ENCODE measurements at regions not wholly inside any gene's neighbourhood (a gene's known extent, or its start where the extent isn't known, plus 50 kb on each side); places are given as distances from the start of the nearest gene placed in this dataset.

DNA sequence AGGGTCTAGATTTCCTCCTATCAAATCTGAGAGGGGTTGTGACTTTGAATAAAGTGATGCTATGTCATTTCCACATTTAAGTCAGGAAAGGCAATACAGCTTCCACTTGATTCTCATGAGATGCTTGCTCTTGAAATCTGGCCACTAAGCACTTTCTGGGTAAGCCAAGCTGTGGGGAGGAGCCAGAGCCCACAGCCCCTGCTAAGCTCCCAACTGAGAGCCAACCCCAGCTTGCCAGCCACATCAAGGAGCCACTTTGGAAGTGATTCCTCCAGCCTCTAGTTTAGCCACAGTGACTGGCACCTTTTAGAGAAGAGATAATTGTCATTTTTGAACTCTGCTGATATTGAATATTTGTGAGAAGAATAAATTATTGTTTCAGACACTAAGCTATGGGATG, 1441.5 kb upstream of the IGFBP7 start:
- DNase-seq: no peak

- DNase-seq: no peak
Measured at GRCh38 chr4:58543465-58543864, 1433.3 kb upstream of the IGFBP7 start.

DNA sequence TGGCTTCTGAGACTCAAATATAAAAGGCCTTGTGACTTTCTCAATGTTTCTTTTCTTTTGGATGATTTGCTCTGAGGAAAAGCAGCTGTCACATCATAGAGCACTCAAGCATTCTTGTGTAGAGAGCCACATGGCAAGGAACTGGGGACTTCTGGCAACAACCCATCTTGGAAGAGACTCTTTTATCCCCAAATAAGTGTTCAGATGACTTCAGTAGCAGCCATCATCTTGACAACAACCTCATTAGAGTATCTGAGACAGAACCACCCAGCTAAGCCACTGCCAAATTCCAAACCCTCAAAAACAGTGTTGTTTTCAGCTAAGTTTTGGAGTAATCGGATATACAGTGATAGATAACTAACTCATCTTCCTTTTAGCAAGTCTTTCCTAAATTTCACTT, 1431.7 kb upstream of the IGFBP7 start:
- DNase-seq: no peak

- no peak for DNase-seq
Measured at GRCh38 chr4:58522765-58523382, 1412.7 kb upstream of the IGFBP7 start.

GRCh38 chr4:58515226-58515625, 1405.0 kb upstream of the IGFBP7 start:
- DNase-seq: no peak

DNA sequence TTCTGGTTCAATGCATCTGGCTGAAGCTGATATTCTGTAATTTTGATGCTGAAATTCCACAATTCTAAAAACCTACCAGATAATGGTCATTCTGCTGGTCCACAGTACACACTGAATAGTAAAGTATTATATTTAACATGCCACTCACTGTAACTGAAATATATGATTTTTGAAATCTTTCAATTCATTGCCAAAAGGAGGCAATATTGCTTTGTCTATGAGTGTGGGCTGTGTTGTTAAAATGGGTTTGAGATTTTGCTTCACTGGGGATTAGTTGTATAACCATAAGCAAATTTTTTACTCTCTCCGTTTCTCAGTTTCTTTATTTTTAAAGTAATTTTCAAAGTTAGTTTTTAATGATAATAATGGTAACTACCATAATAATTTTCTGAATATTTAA, 1404.1 kb upstream of the IGFBP7 start:
- DNase-seq: no peak

DNA sequence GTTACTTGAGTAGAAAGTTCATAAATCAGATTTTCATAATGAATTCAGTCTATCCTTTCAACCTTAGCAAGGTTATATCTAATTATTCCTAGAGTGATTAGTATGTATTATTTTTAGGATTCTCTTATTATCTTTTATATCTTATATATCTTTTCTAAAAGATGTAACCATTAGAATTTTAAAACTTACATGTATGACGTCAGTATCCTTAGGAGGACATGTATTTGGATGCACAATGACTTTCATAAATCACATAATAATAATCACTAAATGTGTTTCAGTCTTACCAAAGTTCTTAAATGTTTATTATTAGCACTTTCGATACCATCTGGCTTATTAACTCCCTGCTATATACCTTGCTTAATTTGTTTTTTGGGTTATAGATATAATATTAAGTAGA, 1400.5 kb upstream of the IGFBP7 start:
- no peak for DNase-seq

GRCh38 chr4:58507079-58507478, 1396.9 kb upstream of the IGFBP7 start:
- no peak for DNase-seq

DNA sequence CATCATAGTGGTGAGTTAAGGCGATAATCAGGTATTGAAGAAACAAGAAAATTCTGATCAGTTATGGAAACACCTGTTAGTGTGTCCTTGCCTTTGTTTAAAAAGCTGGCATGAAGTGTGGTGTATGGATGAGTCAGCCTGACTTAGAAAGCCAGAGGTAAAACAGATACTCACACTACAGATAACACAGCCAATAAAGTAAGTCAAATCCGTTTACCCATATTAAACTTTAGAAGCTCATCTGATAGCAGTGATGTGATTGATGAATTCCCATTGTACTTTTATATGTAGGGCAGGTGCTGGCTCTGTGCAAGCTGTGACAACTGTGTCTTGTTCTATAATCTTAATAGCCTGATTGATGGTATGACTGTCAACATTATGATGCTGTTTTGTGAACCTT, 1392.7 kb upstream of the IGFBP7 start:
- no peak for DNase-seq

GRCh38 chr4:58499182-58499581, 1389.0 kb upstream of the IGFBP7 start:
- no peak for DNase-seq

- no peak for DNase-seq
Measured at GRCh38 chr4:58491620-58492019, 1381.4 kb upstream of the IGFBP7 start.

DNA sequence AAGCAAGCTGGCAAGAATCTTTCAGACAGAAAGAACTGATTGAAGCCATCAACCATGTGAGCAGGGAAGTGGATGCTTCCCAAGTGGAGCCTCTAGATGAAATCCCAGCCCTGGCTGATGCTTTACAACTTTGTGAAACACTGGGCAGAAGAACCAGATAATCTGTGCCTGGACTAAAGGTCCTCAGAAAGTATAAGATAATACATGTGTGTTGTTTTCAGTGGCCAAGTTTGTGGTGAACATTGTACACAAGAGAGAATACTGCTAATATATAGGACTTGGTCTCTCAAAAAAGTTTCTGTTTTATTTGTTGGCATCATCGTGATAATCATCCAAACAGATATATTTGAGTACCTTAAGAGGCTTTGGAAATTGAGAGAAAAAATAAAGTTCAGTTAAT, 1367.8 kb upstream of the IGFBP7 start:
- DNase-seq: no peak

GRCh38 chr4:58477513-58477912, 1367.3 kb upstream of the IGFBP7 start:
- no peak for DNase-seq

DNA sequence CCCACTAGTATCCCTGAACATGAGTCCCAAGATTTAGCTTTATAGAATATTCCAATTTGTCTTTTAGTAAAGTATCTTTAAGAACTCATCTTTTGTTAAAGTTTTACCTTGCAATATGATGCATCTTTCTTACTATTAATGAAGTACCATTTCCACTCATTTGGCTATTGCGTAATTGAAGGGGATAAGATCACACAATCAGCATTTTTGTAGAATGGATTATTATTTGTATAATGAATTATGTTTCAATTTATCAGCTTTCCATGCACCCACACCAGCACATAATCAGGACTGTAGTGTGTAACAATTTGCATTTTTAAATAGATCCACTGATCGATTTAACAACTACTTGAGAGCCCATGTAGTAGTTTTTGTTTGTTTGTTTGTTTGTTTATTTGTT, 1364.9 kb upstream of the IGFBP7 start:
- no peak for DNase-seq

- DNase-seq: no peak
Measured at GRCh38 chr4:58465031-58465430, 1354.8 kb upstream of the IGFBP7 start.

GRCh38 chr4:58456727-58457384, 1346.7 kb upstream of the IGFBP7 start:
- no peak for DNase-seq

DNA sequence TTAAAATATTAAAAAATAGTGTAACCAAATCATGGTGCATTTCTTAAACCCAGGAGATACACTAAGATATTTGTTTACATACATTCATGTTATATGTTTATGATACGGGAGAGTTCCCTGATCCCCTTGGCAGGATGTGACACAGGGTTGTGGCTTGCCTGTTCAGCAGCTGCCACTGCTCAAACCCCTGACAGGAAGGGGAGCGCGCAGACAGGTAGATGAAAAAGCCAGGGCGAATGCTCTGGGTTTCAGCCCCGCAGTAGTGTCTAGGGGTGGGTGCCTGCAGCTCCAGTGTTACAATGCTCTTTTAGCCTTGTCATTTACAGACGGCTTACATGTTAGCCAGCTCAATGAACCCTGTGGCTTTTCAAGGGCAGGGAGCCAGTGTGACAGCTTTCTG, 1343.8 kb upstream of the IGFBP7 start:
- DNase-seq: no peak

DNA sequence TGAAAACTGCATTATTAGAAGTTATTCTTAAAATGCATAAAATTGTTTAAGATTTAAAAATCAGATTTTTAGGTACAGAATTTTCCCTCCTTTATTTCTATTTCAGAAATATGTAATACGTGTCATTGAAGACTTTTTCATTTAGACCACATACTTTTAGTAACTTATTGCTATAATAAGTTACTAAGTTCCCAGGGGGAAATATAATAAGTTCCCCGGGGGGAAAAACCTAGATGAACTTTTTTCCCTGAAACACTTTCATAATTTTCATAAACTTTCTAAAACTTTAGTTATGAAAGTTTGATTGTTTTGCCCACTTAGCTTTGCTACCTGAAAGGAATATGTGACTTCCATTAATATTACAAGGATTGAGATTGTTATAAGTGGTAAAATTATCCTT, 1341.5 kb upstream of the IGFBP7 start:
- DNase-seq: no peak

- DNase-seq: no peak
Measured at GRCh38 chr4:58435871-58436270, 1325.7 kb upstream of the IGFBP7 start.

GRCh38 chr4:58413849-58414248, 1303.7 kb upstream of the IGFBP7 start:
- no peak for DNase-seq

- no peak for DNase-seq
Measured at GRCh38 chr4:58411904-58412303, 1301.7 kb upstream of the IGFBP7 start.

DNA sequence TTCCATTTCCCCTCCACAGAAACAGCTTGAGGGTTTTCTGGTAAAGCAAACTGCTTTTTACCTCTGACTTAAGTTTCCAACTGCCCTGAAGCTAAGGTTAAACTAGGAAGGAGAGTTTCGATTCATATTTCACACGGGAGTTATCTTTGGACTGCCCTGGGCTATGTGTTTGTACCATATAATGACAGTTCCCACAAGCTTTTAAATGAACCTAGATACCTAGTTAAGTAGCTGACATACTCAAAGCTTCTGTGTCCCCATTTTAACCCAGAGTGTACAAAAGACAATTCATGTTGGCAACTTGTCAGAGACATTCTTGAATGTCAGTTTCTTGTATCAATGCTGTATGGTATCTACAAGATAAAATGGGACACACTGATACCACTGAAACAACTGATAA, 1296.6 kb upstream of the IGFBP7 start:
- no peak for DNase-seq

- DNase-seq: no peak
Measured at GRCh38 chr4:58368221-58368620, 1258.0 kb upstream of the IGFBP7 start.

- DNase-seq: no peak
Measured at GRCh38 chr4:58360354-58361133, 1250.4 kb upstream of the IGFBP7 start.

Data from activated CD4-positive, alpha-beta T cell treated with anti-CD3 and anti-CD28 coated beads, Interleukin-10, Interleukin-2, amounts not matched to agents 100 ng/mL and 50 ng/mL, durations not matched to agents 16 hours and 8 hours (primary cell).